NCI-H146 treated with DMSO at 0.1 percent for 48 hours (cell line): ENCODE measurements at regions not wholly inside any gene's neighbourhood (a gene's known extent, or its start where the extent isn't known, plus 50 kb on each side); places are given as distances from the start of the nearest gene placed in this dataset.
A peak's percentile ranks its signal among the peaks of the same experiment; 100 is the strongest.
"Not testable (repeated sequence)": the region's sequence is repeated elsewhere in the genome, so short reads cannot be mapped to it uniquely, and the experiment has no call there.

ENCODE experiments used
- DNase-seq: peaks from one replicate; lab custom pipeline; 2025; ENCODE audit not compliant: unreplicated experiment; lab: John Stamatoyannopoulos, UW

DNA sequence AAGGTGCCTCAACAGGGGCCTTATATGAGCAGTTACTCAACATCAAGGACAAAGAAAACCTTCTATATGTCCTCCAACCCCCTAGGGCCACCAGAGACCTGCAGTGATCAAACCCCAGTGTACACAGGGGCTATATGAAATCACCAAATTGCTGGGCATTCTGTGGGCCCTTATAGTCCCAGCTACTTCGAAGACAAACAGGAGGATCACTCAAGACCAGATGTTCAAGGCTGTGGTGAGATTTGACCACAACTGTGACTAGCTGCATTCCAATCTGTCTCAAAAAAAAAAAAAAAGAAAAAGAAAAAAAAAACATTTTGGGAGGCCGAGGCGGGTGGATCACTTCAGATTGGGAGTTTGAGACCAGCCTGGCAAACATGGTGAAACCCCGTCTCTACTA is 51.0 kb upstream of the PRB2 start:
- no peak for DNase-seq

DNA sequence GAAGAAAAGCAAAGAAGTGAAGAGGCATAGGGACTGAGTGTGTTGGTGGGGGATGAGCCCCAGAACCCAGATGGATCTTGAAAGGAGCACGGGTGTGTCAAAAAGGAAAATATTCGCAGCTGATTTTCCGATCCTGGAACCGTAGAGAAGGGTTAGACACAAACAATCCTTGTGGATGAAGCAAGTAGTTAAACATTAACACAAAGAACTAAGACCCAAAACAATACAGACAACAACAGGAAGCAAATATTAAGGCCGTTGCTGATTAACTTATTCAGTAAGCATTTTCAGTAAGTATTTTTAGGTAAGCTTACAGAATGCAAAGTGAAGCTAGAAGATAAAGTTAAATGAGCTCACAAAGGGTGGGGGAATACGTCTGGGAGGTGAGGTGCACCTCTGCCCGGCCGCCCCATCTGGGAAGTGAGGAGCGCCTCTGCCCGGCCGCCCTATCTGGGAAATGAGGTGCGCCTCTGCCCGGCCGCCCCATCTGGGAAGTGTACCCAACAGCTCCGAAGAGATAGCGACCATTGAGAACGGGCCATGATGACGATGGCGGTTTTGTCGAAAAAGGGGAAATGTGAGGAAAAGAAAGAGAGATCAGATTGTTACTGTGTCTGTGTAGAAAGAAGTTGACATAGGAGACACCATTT is 62.8 kb upstream of the PRB2 start:
- no peak for DNase-seq

DNA sequence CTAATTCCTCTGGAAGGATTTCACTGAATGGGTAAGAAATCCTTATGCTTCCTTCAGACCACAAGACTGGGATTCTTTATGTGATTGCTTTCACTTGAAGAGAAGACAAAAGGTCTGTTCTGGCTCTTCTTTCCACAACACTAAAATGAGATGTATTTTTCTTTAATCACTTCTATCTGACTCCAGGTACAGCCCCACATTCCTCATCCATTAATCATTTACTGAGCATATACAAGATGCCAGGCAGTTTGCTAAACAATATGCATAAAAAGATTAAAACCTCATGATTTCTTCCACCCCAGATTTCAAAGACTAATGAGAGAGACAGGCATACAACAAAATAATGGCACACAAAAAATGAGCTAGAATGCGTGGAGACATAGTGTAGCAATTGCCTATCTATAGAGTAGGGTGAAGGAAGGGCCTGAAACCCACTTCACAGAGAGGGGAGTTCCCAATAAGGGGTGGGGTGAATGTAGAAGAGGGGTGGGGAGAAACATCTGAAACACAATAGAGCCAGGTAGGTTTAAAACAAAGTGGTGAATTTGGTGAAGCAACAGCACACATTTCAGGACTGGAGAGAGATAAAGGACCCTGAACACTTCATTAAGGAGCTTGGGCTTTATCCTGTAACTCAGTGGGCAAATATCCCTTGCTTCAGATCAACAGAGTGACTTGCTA is 65.1 kb upstream of the PRB2 start:
- no peak for DNase-seq

DNA sequence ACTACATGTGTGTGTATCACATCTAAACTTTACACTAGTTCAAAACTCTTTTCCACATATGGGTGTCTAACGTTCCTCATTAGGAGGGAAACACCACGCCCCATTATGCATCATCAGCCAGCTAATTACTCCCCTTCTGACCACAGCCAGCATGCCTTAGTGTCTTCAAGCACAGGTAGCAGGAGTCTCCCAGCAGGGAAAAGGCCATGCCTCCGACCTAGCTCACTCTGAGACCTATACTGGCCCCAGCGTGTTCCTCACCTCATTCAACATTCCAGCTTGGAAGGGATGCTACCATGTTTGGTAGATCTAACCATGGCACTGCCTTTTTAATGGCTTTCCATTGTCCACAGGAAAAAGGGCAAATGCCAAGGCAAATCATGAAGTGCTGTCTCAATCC is 66.1 kb upstream of the PRB2 start:
- no peak for DNase-seq

DNA sequence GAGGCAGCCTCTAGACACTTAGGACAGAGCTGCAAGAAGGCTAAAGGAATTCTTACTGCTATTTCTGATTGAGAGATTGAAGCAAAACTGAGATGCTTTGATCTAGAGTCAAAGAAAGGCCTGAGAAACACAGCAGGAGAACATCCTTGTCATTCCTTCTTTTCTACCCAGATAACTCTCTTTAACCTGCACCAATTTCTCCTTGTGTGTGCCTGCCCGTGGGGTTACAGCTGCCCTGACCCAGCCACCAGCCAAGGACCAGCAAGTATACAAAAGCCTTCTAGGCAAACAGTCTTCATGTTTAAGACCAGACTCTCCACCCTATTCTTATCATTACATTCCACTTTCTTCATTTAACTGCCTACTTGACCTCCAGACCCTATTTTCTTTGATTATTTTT is 81.7 kb upstream of the PRB2 start:
- no peak for DNase-seq

DNA sequence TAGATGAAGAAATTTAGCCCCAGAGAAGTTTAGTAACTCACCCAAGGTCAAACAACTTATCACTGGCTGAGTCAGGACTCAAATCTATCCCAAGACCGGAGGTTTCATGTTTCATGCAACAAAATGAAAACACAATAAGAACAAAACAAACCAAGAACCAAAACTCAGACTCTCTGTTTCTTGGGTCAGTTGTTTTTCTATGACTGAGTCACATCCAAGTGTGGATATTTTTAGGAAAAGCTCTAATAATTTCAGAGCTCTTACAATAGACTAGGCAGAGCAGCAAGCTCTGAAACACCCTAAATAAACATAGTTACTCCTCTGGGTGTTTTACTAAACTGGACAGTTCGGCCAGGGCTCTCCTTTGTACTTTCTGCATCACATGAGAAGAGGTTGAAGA is 87.6 kb upstream of the PRB2 start:
- DNase-seq: no peak

DNA sequence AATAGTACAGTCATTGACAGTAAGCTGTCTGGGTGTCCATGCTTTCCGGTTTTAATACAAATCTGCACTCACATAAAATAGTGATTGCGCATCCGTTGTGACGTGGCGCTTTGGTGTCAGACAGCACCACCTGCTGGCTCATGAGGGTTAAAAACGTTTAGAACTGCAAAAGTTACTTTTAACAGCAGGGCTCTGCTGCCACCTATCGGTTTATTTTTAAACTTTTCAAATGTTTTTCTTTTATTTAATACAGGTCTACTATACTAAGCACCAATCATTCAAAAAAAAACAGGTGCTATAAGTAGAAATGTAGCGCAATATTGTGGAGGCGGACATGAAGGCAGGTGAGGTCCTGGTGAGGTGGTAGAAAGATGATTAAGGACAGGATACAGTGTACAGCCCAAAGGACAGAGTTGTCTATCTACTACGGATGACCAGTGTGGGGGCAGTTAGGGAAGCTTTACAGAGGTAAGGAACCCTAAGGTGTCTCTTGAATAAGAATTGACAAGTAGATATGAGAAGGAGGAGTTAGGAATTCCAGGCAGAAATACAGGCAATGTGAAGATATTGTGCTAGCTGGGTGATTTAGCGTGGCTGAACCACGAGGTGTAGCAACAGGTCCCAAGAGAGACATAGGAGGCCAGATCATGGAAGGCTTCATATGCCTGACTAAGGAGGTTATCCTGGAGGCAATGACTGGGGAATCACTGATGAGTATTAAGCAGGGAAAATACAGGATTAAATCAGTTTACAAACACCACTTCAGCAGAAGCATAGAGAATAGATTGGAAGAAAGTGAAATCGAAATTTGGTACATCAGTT is 91.5 kb upstream of the PRB2 start:
- peak; percentile 86 for DNase-seq

DNA sequence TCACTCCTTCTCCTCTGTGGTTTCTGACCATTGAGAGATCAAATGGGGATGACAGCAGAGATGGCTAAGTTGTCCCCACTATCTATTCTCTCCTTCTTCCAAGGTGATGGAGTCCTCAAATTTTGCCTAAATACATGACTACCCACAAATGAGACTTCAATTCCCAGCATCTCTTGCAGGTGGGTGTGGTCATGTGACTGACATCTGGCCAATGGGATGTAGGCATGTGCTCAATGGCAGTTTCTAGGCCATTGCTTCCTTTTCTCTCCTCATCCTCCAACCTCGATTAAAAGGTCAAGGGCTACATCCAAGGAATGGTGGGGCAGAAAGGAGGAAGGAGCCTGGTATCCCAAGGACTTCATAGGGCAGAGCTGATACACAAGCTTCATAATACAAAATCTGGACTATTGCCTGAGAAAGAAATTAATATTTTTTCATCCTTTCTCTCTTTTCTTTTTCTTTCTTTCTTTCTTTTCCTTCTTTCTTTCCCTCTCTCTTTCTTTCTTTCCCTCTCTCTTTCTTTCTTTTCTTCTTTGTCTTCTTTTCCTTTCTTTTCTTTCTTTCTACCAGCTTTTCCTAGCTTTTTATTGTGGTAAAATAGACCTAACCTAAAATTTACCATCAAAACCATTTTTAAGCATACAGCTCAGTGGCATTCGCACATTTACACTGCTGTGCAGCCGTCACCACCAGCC is 100.9 kb upstream of the PRB2 start:
- DNase-seq: no peak

DNA sequence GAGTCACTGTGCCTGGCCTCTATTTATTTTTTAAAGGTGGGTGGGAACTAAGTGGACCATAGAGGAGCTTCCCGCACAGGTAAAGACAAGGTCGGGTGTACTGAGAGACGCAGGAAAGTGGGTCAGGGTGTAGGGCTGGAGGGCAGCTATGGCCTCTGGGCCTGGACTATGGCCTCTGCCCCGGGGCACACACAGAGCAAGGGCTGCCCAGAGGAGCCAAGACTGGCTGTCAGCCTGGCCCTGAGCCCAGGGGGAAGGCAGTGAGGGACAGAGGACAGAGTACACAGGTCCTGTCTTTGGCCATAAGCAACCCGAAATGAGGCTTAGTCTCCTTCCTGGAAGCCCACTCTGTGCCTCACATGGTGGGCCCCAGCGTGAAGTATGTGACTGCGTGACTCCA is 102.1 kb upstream of the PRB2 start:
- DNase-seq: no peak

DNA sequence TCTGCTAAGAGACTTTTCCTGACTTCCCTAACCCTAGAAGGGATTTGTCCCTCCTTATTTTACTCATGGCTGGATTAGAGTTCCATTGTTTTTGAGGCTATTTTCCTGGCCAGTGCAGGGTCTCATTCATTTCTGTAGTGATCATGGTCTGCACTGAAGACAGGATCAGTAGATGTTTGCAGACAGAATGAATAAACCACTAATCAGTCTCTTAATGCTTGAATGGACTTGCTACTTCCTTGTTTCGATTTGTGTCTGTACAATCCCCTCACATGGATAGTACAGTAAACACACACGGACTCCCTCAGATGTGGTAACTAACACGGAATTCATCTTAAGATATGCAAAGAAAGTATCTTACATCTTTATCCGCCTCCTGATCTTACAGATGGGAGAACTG is 102.6 kb upstream of the PRB2 start:
- no peak for DNase-seq

DNA sequence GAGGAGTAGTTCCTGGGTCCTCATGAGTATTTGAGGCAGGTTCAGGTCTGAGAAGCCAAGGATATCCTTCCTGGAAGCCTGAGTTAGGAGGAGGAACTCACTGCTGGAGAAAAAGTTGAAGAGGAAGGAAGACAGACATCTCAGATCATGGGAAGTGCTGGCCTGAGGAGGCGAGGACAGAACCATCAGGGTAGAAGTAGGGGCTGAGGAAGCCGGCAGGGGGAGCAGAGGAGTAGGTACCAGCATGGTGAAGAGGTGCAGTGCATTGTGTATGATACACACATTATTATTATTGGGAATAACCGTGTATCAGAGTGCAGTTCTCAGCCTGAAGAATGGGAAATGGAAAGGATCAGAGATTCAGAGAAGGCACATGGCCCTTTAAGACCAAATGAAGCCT is 103.2 kb upstream of the PRB2 start:
- DNase-seq: not testable (repeated sequence)

DNA sequence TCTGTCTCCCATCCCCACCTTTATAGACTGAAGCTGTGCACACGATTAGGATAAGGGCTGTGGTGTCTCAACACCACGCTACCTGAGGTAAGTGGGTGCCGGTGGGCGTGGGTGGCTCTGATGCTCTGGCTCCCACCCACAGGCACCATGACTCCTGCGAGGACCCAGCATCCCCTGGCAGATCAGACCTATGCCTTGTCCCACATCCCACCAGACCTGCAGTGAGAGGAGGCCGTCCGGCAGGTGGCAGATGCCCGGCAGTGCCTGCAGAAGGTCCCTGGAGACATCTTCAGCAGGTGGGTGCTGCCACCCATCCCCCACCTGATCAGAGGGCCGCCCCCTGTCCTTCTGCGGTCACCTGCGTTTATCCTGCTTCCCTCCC is 104.4 kb upstream of the PRB2 start:
- no peak for DNase-seq

DNA sequence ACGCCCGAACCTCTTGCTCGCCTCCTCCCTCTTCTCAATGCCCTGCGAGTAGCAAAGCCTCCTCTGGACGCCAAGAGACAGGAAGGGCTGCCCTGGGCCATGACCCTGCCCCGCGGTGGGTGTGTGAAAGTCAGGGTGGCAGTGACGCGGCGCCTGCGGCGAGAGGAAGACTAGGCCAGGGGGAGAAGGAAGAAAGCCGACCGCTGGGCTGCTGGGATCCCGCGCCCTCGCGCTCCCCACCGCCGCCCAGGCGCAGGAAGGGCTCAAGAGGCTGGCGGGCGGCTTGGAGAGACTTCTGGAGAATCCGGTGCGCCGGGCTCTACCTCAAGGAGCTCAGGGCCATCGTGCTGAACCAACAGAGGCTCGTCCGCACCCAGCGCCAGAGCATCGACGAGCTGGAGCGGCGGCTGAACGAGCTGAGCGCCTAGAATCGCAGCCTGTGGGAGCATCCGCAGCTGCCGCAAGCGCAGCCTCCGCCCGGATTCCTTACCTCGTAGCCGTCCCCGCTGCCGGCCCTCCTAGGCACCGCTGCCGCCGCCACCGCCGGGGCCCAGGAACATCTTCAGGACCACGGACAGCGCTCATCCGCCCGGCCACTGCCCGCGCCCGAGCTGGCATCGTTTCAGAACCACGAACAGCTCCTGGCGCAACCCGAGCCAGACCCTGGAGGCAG is 105.0 kb upstream of the PRB2 start:
- peak; percentile 27 for DNase-seq

DNA sequence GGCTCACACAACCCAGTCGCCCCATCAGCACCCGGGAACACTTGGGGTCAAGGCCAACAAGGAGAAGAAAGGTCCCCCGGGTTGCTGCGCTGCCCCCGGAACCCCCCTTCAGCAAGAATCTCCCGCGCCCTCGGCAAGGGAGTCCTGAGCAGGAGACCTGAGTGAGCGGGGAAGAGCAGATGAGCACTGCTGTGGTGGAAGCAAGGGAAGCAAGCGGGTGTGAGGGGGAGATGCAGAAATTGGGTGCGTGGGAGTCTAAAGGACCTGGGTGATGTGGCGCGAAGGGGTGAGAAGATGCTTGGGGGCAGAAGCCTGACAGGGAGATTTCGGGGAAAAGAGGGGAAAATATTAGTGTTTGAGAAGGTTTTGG is 105.5 kb upstream of the PRB2 start:
- no peak for DNase-seq

DNA sequence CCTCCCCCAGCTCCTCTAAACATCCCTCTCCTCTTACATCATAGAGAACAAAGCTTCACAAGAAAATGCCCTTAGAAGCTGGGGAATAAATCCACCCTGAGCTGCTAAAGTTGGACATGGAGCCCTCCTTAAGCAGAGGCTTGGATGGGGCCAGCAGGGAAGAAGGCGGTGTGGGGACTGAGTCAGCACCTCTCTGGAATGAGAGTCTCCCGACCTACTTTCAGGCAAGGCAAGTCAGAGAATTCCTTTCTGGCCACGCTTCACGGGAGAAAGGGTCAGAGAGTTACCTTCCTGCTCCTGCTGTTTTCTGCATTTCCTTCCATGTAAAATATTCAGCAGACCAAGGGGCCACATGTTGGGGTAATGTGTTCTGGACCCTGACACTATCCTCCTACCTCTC is 113.3 kb upstream of the PRB2 start:
- no peak for DNase-seq

DNA sequence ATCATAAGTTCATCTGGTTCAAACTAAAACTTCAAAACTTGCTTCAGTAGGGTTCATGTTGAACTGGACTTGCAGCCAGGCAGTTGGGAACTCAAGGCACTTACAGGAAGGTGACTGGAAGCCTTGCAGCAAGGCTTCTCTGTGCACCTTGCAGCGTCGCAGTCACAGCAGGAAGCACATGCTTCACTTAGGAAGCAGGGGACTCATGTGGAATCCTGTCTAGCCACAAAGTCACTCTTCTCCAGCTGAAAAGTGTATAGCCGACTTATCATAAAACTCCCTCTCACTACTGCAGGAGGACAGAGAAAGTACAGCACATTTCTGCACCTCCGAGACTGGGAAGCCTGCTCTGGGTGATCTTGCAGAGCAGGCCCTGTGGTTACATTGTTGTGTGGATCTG is 114.0 kb upstream of the PRB2 start:
- no peak for DNase-seq

DNA sequence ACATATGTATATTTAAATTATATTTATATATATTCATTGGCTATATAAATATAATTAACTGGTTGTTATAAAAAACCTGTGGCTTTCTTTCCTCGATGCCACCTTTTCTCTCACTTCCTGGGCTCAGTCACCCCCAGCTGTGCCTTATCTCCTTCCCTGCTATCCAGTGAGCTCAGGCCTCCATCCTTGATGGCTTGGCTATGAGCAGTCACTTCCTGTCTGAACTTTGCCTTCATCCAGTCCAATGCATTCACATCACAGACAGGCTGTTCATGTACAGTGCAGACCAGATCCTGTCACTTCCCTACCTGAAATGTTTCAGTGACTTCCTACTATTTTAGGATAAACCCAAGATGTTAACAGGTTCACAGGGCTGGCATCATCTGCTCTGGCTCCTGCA is 115.3 kb upstream of the PRB2 start:
- DNase-seq: no peak

DNA sequence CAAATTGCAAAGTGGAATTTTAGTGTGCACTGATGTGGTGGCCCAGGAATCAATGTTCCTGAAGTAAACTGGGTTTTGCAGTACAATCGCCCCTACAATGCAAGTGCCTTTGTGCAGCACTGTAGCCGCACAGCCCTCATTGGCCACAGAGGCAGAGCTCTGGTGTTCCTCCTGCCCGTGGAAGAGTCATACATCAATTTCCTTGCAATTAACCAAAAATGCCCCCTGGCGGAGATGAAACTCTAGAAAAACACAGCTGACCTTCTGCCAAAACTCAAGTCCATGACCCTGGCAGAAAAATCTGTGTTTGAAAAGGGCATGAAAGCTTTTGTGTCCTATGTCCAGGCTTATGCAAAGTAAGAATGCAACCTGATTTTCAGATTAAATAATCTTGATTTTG is 117.9 kb upstream of the PRB2 start:
- DNase-seq: no peak

DNA sequence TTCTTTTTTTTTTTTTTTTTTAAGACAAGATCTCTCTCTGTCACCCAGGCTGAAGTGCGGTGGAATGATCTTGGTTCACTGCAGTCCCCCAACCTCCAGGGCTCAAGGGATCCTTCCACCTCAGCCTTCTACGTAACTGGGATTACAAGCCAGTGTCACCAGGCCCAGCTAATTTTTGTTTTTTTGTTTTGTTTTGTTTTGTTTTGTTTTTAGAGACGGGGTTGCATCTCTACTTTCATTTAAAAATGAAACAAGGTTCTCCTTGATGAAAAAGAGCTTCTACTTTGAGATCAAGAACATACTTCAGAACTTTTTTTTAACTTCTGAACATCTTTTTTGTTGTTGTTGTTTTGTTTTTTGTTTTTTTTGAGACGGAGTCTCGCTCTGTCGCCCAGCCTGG is 121.7 kb upstream of the PRB2 start:
- no peak for DNase-seq

DNA sequence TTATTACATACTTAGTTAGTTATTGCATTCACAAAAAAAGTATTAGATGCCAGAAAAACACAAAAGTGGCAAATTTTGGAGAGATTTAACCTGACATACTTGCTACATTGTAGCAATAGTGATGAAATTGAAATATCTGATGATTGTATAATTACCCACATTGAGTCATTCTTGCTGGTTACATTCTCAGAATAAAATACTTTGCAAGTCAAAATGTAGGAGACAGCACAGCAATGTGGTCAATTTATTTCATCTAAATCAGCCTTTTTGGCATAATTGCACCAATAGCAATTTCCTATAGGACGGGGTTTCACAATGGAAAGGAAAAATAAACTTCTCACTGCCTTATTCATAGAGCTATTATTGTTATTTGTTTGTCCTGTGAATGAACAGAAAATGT is 125.0 kb upstream of the ETV6 start:
- DNase-seq: no peak

DNA sequence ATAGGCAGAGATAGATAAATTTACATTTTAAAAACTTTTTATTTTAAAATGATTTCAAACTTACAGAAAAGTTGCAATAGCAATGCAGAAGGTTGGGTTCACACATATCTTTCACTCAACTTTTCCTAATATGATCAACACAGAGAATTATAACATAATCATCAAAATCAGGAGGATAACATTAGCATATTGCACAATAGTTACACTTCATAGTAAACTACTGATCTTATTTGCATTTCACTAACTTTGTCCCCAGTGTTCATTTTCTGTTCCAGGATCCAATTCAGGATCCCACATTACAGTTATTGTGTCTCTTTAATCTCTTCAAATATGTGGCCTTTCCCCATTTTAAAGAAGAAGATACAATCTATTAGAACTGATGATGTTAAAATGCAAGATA is 115.4 kb upstream of the ETV6 start:
- no peak for DNase-seq
